Nucleus accumbens (tissue), 56 donors: ENCODE measurements at regions not wholly inside any gene's neighbourhood (a gene's known extent, or its start where the extent isn't known, plus 50 kb on each side); places are given as distances from the start of the nearest gene placed in this dataset.

Experiments used
- DNase-seq, 56 donors: peaks; one replicate each; lab custom pipeline; 2025; lab: John Stamatoyannopoulos, UW

GRCh38 chr3:109888026-109888425 lies 550.7 kb upstream of the DPPA4 start:
- no peak for DNase-seq

GRCh38 chr3:109897734-109898133 lies 560.4 kb upstream of the DPPA4 start:
- no peak for DNase-seq

GRCh38 chr3:109899925-109900324 lies 562.6 kb upstream of the DPPA4 start:
- no peak for DNase-seq

- DNase-seq: no peak
Observed at GRCh38 chr3:109900783-109901182, 563.4 kb upstream of the DPPA4 start.

GRCh38 chr3:109902549-109902948 lies 565.2 kb upstream of the DPPA4 start:
- DNase-seq: no peak

GRCh38 chr3:109903100-109903499 lies 565.8 kb upstream of the DPPA4 start:
- no peak for DNase-seq

GRCh38 chr3:109910772-109911171 lies 573.4 kb upstream of the DPPA4 start:
- DNase-seq: no peak

- DNase-seq: no peak
Observed at GRCh38 chr3:109918740-109919139, 581.4 kb upstream of the DPPA4 start.

GRCh38 chr3:109920749-109921148 lies 583.4 kb upstream of the DPPA4 start:
- no peak for DNase-seq

GRCh38 chr3:109921509-109921908 lies 584.2 kb upstream of the DPPA4 start:
- no peak for DNase-seq

- DNase-seq: no peak
Observed at GRCh38 chr3:109922856-109923255, 585.5 kb upstream of the DPPA4 start.

- no peak for DNase-seq
Observed at GRCh38 chr3:109923431-109923830, 586.1 kb upstream of the DPPA4 start.

- no peak for DNase-seq
Observed at GRCh38 chr3:109924196-109924595, 586.9 kb upstream of the DPPA4 start.

GRCh38 chr3:109926376-109926775 lies 589.0 kb upstream of the DPPA4 start:
- no peak for DNase-seq

GRCh38 chr3:109927161-109927560 lies 589.8 kb upstream of the DPPA4 start:
- DNase-seq: peak in 2 of 56 donors; percentile 3 to 36

GRCh38 chr3:109927726-109928125 lies 590.4 kb upstream of the DPPA4 start:
- DNase-seq: no peak

- DNase-seq: no peak
Observed at GRCh38 chr3:109930582-109930981, 593.2 kb upstream of the DPPA4 start.

- no peak for DNase-seq
Observed at GRCh38 chr3:109933576-109933975, 596.2 kb upstream of the DPPA4 start.

GRCh38 chr3:109939817-109940216 lies 602.5 kb upstream of the DPPA4 start:
- no peak for DNase-seq

- DNase-seq: no peak
Observed at GRCh38 chr3:109943181-109943580, 605.8 kb upstream of the DPPA4 start.

- no peak for DNase-seq
Observed at GRCh38 chr3:109944836-109945235, 607.5 kb upstream of the DPPA4 start.

GRCh38 chr3:109952924-109953323 lies 615.6 kb upstream of the DPPA4 start:
- DNase-seq: no peak

- no peak for DNase-seq
Observed at GRCh38 chr3:109963831-109964230, 626.5 kb upstream of the DPPA4 start.

GRCh38 chr3:109973733-109974132 lies 636.4 kb upstream of the DPPA4 start:
- no peak for DNase-seq
